ENCODE measurements at regions not wholly inside any gene's neighbourhood (a gene's known extent, or its start where the extent isn't known, plus 50 kb on each side); places are given as distances from the start of the nearest gene placed in this dataset.

GRCh38 chr2:167534443-167534842 is 646.2 kb downstream of the XIRP2 start:
- TF ChIP-seq CTCF (IDR thresholded peaks at IDR 0.05; ENCODE audit: low read length, missing control alignments), result no peak
- DNase-seq (ENCODE audit: low read depth), result no peak
- H3K4me3 ChIP-seq (replicated peaks; ENCODE audit: low read depth, low read length), result no peak overlapping the region

DNA sequence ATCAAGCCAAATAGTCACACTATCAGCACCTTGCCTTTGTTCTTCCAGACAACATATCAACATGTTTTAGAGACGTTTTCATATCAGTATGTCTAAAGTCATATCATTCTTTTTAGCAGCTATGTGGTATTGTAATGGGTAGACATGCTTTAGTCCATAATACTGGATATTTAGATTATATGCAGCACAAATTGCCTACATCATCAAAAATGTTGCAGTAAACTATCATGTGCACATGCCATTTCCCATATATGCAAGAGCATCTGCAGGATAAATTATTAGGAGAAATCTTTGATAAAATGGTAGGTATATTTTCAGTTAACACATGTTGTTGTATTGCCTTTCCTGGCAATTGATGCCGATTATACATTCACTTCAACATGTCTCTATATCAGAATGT is 636.5 kb downstream of the XIRP2 start:
- no peak for TF ChIP-seq CTCF (IDR thresholded peaks at IDR 0.05; ENCODE audit: low read length, missing control alignments)
- no peak overlapping the region for H3K4me3 ChIP-seq (replicated peaks; ENCODE audit: low read depth, low read length)
- DNase-seq (ENCODE audit: low read depth), result no peak

DNA sequence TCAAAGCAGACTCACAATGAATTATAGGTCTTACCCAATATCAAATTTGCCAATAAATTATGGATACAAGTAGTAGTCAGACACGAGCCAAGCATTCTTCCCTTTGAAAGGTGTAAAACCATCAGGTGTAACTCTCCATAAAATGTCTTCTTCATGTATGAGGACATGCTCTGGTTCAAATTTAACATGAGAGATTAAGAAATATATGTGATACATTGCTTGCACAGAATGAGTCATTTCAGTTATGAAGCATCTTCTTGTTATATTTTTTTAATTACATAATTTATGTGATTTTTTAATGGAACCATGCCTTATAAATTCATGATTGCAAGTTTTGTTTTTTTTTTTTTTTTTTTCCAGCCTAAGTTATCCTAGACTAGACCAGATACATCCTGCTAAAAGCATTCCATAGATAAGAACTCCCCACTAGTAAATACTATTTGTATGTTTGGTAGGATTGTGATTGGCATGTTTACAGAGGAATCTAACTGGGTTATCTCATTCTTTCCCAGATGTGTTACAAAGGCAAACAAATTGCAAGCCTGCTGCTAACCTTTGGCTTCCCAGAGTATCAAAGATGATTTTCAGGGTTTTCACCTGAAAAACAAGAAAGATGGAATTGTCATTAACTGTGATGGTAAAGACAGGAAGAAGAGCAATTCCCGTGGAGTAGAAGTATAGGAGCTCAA is 621.9 kb downstream of the XIRP2 start:
- TF ChIP-seq CTCF (IDR thresholded peaks at IDR 0.05; ENCODE audit: low read length, missing control alignments), result no peak
- peak; percentile 31 for DNase-seq (ENCODE audit: low read depth)
- no peak overlapping the region for H3K4me3 ChIP-seq (replicated peaks; ENCODE audit: low read depth, low read length)

DNA sequence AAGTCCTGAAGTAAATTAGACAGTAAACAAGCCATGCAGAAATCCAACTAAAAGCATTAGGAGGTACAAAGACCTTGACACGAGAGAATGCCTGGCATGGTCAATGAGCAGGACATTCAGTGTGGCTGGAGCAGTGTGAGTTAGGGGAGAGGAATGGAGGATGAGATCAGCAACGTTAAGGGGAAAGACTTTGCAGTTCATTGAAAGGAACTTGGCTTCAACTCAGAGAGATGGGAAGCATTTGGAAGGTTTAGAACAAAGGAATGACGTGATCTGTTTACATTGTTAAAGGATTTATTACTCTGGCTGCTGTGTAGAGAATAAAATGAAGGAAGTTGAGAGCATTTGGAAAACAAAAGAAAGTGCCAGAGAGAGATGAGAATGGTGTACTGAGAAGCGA is 621.3 kb downstream of the XIRP2 start:
- H3K4me3 ChIP-seq (replicated peaks; ENCODE audit: low read depth, low read length), result no peak overlapping the region
- DNase-seq (ENCODE audit: low read depth), result peak; percentile 91
- no peak for TF ChIP-seq CTCF (IDR thresholded peaks at IDR 0.05; ENCODE audit: low read length, missing control alignments)

DNA sequence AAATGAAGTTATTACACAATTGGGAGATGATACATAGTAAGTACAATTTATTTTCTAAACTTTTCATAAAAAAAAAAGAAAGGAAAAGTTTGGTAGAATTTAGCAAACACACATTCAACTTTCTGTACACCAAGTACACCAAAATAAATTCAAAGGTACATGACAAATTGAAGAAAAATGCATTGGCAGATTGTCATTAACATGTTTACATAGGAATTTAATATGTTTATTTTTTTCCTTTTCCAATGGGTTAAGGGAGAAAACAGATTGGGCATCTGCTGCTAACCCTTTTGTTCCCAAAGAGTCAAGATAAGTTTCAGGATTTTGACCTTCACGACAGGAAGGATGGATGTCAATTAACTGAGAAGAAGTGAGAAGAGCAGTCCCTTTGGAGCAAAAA is 620.4 kb downstream of the XIRP2 start:
- no peak overlapping the region for H3K4me3 ChIP-seq (replicated peaks; ENCODE audit: low read depth, low read length)
- no peak for TF ChIP-seq CTCF (IDR thresholded peaks at IDR 0.05; ENCODE audit: low read length, missing control alignments)
- DNase-seq (ENCODE audit: low read depth), result no peak

- TF ChIP-seq CTCF (IDR thresholded peaks at IDR 0.05; ENCODE audit: low read length, missing control alignments), result no peak
- H3K4me3 ChIP-seq (replicated peaks; ENCODE audit: low read depth, low read length), result no peak overlapping the region
- DNase-seq (ENCODE audit: low read depth), result no peak
These were observed 618.1 kb downstream of the XIRP2 start for GRCh38 chr2:167506395-167506794.

- no peak for TF ChIP-seq CTCF (IDR thresholded peaks at IDR 0.05; ENCODE audit: low read length, missing control alignments)
- no peak overlapping the region for H3K4me3 ChIP-seq (replicated peaks; ENCODE audit: low read depth, low read length)
- no peak for DNase-seq (ENCODE audit: low read depth)
These were observed 616.4 kb downstream of the XIRP2 start for GRCh38 chr2:167504695-167505094.
